Left ventricle myocardium superior (tissue), 1 donor: ENCODE measurements at regions not wholly inside any gene's neighbourhood (a gene's known extent, or its start where the extent isn't known, plus 50 kb on each side); places are given as distances from the start of the nearest gene placed in this dataset.

Experiments
- ATAC-seq: fragments of 200-7000 bp; cut with Tn5 transposase; one replicate; pipeline ENCODE4 v1.9.1; 2020; ENCODE audit warnings: mild to moderate bottlenecking, moderate library complexity
- DNase-seq: peaks from one replicate; pipeline ENCODE4 v3.0.0-alpha.2; 2020
- intact Hi-C: fragments of 100-400 bp; cut with micrococcal nuclease; formaldehyde crosslinking; loops from one replicate; pipeline ENCODE4 v1.11.0; 2022
- donor health status: DM: no; HTN: yes; CAD: no; lungs with severe emphysema.

GRCh38 chr19:46944123-46944748 is 75.4 kb upstream of the NPAS1 start:
- no peak for DNase-seq
- peak; percentile 12 for ATAC-seq
- intact Hi-C loops, result no loop called here

- peak; percentile 95 for ATAC-seq
- peak; percentile 80 for DNase-seq
- intact Hi-C loops, result no loop called here
Observed at GRCh38 chr19:46944918-46945628, 74.6 kb upstream of the NPAS1 start.

GRCh38 chr19:46945694-46946489 is 73.7 kb upstream of the NPAS1 start:
- ATAC-seq, result peak; percentile 53
- DNase-seq, result no peak
- intact Hi-C loops, result no loop called here

GRCh38 chr19:46946611-46947238 is 72.9 kb upstream of the NPAS1 start:
- DNase-seq, result no peak
- no peak for ATAC-seq
- intact Hi-C loops, result no loop called here

- no peak for ATAC-seq
- intact Hi-C loops, result no loop called here
- no peak for DNase-seq
Observed at GRCh38 chr19:46947866-46948265, 71.8 kb upstream of the NPAS1 start.

- intact Hi-C loops, result no loop called here
- ATAC-seq, result no peak
- DNase-seq, result no peak
Observed at GRCh38 chr19:46950526-46951170, 69.0 kb upstream of the NPAS1 start.

- ATAC-seq (peak; percentile 49), DNase-seq (no peak)
- intact Hi-C loops, result no loop called here
Observed at GRCh38 chr19:46951171-46951986, 68.3 kb upstream of the NPAS1 start.

- ATAC-seq (no peak), DNase-seq (no peak)
- intact Hi-C loops, result no loop called here
Observed at GRCh38 chr19:46952874-46953273, 66.8 kb upstream of the NPAS1 start.

GRCh38 chr19:46953955-46954501 is 65.6 kb upstream of the NPAS1 start:
- ATAC-seq, result no peak
- intact Hi-C loops, result no loop called here
- DNase-seq, result no peak

GRCh38 chr19:46954502-46954992 is 65.1 kb upstream of the NPAS1 start:
- ATAC-seq (no peak), DNase-seq (no peak)
- intact Hi-C loops, result no loop called here

GRCh38 chr19:46954993-46955812 is 64.4 kb upstream of the NPAS1 start:
- intact Hi-C loops, result no loop called here
- no peak for DNase-seq
- ATAC-seq, result peak; percentile 23

- intact Hi-C loops, result no loop called here
- ATAC-seq (no peak), DNase-seq (no peak)
Observed at GRCh38 chr19:46955813-46956371, 63.7 kb upstream of the NPAS1 start.

GRCh38 chr19:46958532-46958931 is 61.1 kb upstream of the NPAS1 start:
- intact Hi-C loops, result no loop called here
- ATAC-seq (no peak), DNase-seq (no peak)

- DNase-seq, result no peak
- intact Hi-C loops, result no loop called here
- no peak for ATAC-seq
Observed at GRCh38 chr19:46959894-46960556, 59.6 kb upstream of the NPAS1 start.

GRCh38 chr19:46962030-46962570 is 57.5 kb upstream of the NPAS1 start:
- intact Hi-C loops, result no loop called here
- no peak for DNase-seq
- ATAC-seq, result no peak

GRCh38 chr19:46963093-46963734 is 56.4 kb upstream of the NPAS1 start:
- ATAC-seq (no peak), DNase-seq (no peak)
- intact Hi-C loops, result no loop called here
